ENCODE measurements at regions not wholly inside any gene's neighbourhood (a gene's known extent, or its start where the extent isn't known, plus 50 kb on each side); places are given as distances from the start of the nearest gene placed in this dataset.

GRCh38 chr13:65414187-65414586 is 1815.9 kb downstream of the PCDH9 start:
- Histone ChIP-seq H3K4me3 (ENCODE audit: insufficient read length, low read depth) (no peak overlapping the region), H3K9me3 (ENCODE audit: insufficient read depth, low read length) (no peaks in the 10 kb centered on the region), H3K27me3 (ENCODE audit: insufficient read depth, insufficient read length) (no peaks in the 10 kb centered on the region), H3K4me1 (ENCODE audit: insufficient read depth, insufficient read length) (no peaks in the 10 kb centered on the region), H3K9ac (ENCODE audit: insufficient read length, low read depth) (no peak overlapping the region), H3K36me3 (ENCODE audit: insufficient read depth, insufficient read length, low read length) (no peaks in the 10 kb centered on the region)
- TF ChIP-seq ZNF274 (IDR thresholded peaks at IDR 0.05; ENCODE audit: low read depth, low read length) (no peak), SUZ12 (IDR thresholded peaks at IDR 0.05; ENCODE audit: extremely low read depth, insufficient read depth, insufficient read length) (no peak), YY1 (IDR thresholded peaks at IDR 0.05; ENCODE audit: insufficient read depth, insufficient read length) (no peak)
- DNase-seq (ENCODE audit: low read depth, low spot score), result no peak

GRCh38 chr13:65411521-65411920 is 1818.6 kb downstream of the PCDH9 start:
- H3K9ac ChIP-seq (ENCODE audit: insufficient read length, low read depth), result no peak overlapping the region
- no peak for DNase-seq (ENCODE audit: low read depth, low spot score)
- H3K4me3 ChIP-seq (ENCODE audit: insufficient read length, low read depth), result no peak overlapping the region
- H3K36me3 ChIP-seq (ENCODE audit: insufficient read depth, insufficient read length, low read length), result no peaks in the 10 kb centered on the region
- no peaks in the 10 kb centered on the region for H3K27me3 ChIP-seq (ENCODE audit: insufficient read depth, insufficient read length)
- TF ChIP-seq ZNF274 (IDR thresholded peaks at IDR 0.05; ENCODE audit: low read depth, low read length) (no peak), YY1 (IDR thresholded peaks at IDR 0.05; ENCODE audit: insufficient read depth, insufficient read length) (no peak), SUZ12 (IDR thresholded peaks at IDR 0.05; ENCODE audit: extremely low read depth, insufficient read depth, insufficient read length) (no peak)
- H3K4me1 ChIP-seq (ENCODE audit: insufficient read depth, insufficient read length), result no peaks in the 10 kb centered on the region
- no peaks in the 10 kb centered on the region for H3K9me3 ChIP-seq (ENCODE audit: insufficient read depth, low read length)

GRCh38 chr13:65410791-65411190 is 1819.3 kb downstream of the PCDH9 start:
- H3K36me3 ChIP-seq (ENCODE audit: insufficient read depth, insufficient read length, low read length), result no peaks in the 10 kb centered on the region
- DNase-seq (ENCODE audit: low read depth, low spot score), result no peak
- no peak for TF ChIP-seq YY1 (IDR thresholded peaks at IDR 0.05; ENCODE audit: insufficient read depth, insufficient read length)
- TF ChIP-seq ZNF274 (IDR thresholded peaks at IDR 0.05; ENCODE audit: low read depth, low read length), result no peak
- TF ChIP-seq SUZ12 (IDR thresholded peaks at IDR 0.05; ENCODE audit: extremely low read depth, insufficient read depth, insufficient read length), result no peak
- no peaks in the 10 kb centered on the region for H3K4me1 ChIP-seq (ENCODE audit: insufficient read depth, insufficient read length)
- no peaks in the 10 kb centered on the region for H3K27me3 ChIP-seq (ENCODE audit: insufficient read depth, insufficient read length)
- no peak overlapping the region for H3K9ac ChIP-seq (ENCODE audit: insufficient read length, low read depth)
- H3K9me3 ChIP-seq (ENCODE audit: insufficient read depth, low read length), result no peaks in the 10 kb centered on the region
- H3K4me3 ChIP-seq (ENCODE audit: insufficient read length, low read depth), result no peak overlapping the region

- H3K4me3 ChIP-seq (ENCODE audit: insufficient read length, low read depth), result no peak overlapping the region
- no peaks in the 10 kb centered on the region for H3K4me1 ChIP-seq (ENCODE audit: insufficient read depth, insufficient read length)
- no peak for TF ChIP-seq YY1 (IDR thresholded peaks at IDR 0.05; ENCODE audit: insufficient read depth, insufficient read length)
- TF ChIP-seq ZNF274 (IDR thresholded peaks at IDR 0.05; ENCODE audit: low read depth, low read length), result no peak
- TF ChIP-seq SUZ12 (IDR thresholded peaks at IDR 0.05; ENCODE audit: extremely low read depth, insufficient read depth, insufficient read length), result no peak
- no peak for DNase-seq (ENCODE audit: low read depth, low spot score)
- no peaks in the 10 kb centered on the region for H3K36me3 ChIP-seq (ENCODE audit: insufficient read depth, insufficient read length, low read length)
- no peak overlapping the region for H3K9ac ChIP-seq (ENCODE audit: insufficient read length, low read depth)
- H3K27me3 ChIP-seq (ENCODE audit: insufficient read depth, insufficient read length), result no peaks in the 10 kb centered on the region
- H3K9me3 ChIP-seq (ENCODE audit: insufficient read depth, low read length), result no peaks in the 10 kb centered on the region
Measured at GRCh38 chr13:65401315-65401714, 1828.8 kb downstream of the PCDH9 start.

- Histone ChIP-seq H3K36me3 (ENCODE audit: insufficient read depth, insufficient read length, low read length) (no peaks in the 10 kb centered on the region), H3K9ac (ENCODE audit: insufficient read length, low read depth) (no peak overlapping the region), H3K4me3 (ENCODE audit: insufficient read length, low read depth) (no peak overlapping the region), H3K4me1 (ENCODE audit: insufficient read depth, insufficient read length) (no peaks in the 10 kb centered on the region), H3K27me3 (ENCODE audit: insufficient read depth, insufficient read length) (no peaks in the 10 kb centered on the region), H3K9me3 (ENCODE audit: insufficient read depth, low read length) (no peaks in the 10 kb centered on the region)
- no peak for DNase-seq (ENCODE audit: low read depth, low spot score)
- TF ChIP-seq ZNF274 (IDR thresholded peaks at IDR 0.05; ENCODE audit: low read depth, low read length), result no peak
- TF ChIP-seq YY1 (IDR thresholded peaks at IDR 0.05; ENCODE audit: insufficient read depth, insufficient read length), result no peak
Measured at GRCh38 chr13:65400702-65401101, 1829.4 kb downstream of the PCDH9 start.

- TF ChIP-seq YY1 (IDR thresholded peaks at IDR 0.05; ENCODE audit: insufficient read depth, insufficient read length), result no peak
- TF ChIP-seq SUZ12 (IDR thresholded peaks at IDR 0.05; ENCODE audit: extremely low read depth, insufficient read depth, insufficient read length), result no peak
- no peak for TF ChIP-seq ZNF274 (IDR thresholded peaks at IDR 0.05; ENCODE audit: low read depth, low read length)
- H3K9me3 ChIP-seq (ENCODE audit: insufficient read depth, low read length), result peaks cover 5% of the 10 kb centered on the region; the same call in 1 of the 2 replicates
- DNase-seq (ENCODE audit: low read depth, low spot score), result no peak
- no peaks in the 10 kb centered on the region for H3K4me1 ChIP-seq (ENCODE audit: insufficient read depth, insufficient read length)
- H3K36me3 ChIP-seq (ENCODE audit: insufficient read depth, insufficient read length, low read length), result no peaks in the 10 kb centered on the region
- H3K27me3 ChIP-seq (ENCODE audit: insufficient read depth, insufficient read length), result no peaks in the 10 kb centered on the region
- no peak overlapping the region for H3K4me3 ChIP-seq (ENCODE audit: insufficient read length, low read depth)
- no peak overlapping the region for H3K9ac ChIP-seq (ENCODE audit: insufficient read length, low read depth)
Measured at GRCh38 chr13:65387743-65388347, 1842.3 kb downstream of the PCDH9 start.

GRCh38 chr13:65378943-65379519 is 1851.1 kb downstream of the PCDH9 start:
- Histone ChIP-seq H3K27me3 (ENCODE audit: insufficient read depth, insufficient read length) (no peaks in the 10 kb centered on the region), H3K9ac (ENCODE audit: insufficient read length, low read depth) (no peak overlapping the region), H3K9me3 (ENCODE audit: insufficient read depth, low read length) (no peaks in the 10 kb centered on the region; the same call in 1 of the 2 replicates), H3K4me1 (ENCODE audit: insufficient read depth, insufficient read length) (no peaks in the 10 kb centered on the region), H3K36me3 (ENCODE audit: insufficient read depth, insufficient read length, low read length) (no peaks in the 10 kb centered on the region), H3K4me3 (ENCODE audit: insufficient read length, low read depth) (no peak overlapping the region)
- DNase-seq (ENCODE audit: low read depth, low spot score), result peak; percentile 1
- no peak for TF ChIP-seq YY1 (IDR thresholded peaks at IDR 0.05; ENCODE audit: insufficient read depth, insufficient read length)
- no peak for TF ChIP-seq SUZ12 (IDR thresholded peaks at IDR 0.05; ENCODE audit: extremely low read depth, insufficient read depth, insufficient read length)
- TF ChIP-seq ZNF274 (IDR thresholded peaks at IDR 0.05; ENCODE audit: low read depth, low read length), result no peak
